Mucosa of gallbladder (tissue), 1 donor: ENCODE measurements at regions not wholly inside any gene's neighbourhood (a gene's known extent, or its start where the extent isn't known, plus 50 kb on each side); places are given as distances from the start of the nearest gene placed in this dataset.

ENCODE experiments used
- DNase-seq: peaks from one replicate; pipeline ENCODE4 v3.0.0-alpha.2; 2020; ENCODE audit warnings: low spot score
- donor health status: DM: no; HTN: no; CAD: no.

DNA sequence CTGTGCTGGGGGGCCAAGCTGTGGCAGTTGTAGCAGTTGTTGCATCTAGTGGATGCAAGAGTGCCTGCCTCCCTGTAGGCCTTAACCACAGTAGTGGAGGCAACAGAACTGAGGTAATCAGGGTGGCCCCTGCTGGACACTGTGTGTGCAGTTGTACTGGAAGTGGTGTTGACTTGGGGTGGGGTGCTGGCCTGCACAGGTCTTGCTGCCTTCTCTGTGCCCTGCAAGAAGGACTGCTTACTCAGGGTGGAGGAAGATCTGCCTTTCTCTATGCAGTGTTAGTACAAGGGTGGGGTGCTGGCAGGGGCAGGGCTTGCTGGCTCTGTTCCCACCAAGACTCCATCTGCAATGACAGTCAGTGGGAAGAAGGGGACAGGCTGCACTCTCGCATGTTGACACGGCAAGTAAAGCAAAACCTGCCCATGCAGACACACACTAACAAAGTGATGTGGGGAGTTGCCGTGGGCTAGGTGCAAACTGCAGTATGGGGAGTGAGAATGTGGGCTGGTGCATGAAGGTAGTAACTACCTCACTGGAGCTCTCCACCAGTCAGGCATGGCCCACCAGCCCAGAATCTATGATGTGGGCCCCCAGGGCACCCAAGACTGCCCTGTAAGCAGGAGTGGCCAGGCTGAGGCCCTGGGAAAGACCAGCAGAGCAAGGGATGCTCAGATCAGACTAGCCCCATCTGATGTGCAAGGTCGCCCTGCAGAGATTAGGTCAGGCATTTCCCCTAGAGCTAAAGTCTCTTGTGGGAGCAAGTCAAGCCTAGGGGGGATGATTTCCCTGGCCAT lies 594.9 kb downstream of the TECRL start:
- DNase-seq: no peak

DNA sequence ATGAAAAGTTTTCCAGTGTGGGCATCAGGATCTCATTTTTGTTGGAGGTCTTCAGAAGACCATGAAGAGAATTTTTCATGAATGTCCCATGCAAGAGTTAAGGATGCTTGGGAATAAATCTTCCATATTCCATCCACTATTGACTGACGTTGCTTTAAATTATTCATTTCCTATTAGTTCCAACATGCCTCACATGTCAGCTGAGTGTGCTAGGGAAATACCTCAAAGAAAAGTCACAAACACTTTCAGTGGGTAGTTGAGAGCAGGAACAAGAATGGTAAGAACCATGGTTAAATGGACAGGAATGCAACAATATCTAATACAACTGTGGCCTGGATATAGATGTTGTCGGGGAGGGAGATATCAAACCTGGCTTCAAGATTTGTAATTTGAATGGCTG lies 610.1 kb downstream of the TECRL start:
- no peak for DNase-seq

- DNase-seq: no peak
Observed at GRCh38 chr4:63795301-63795700, 613.9 kb downstream of the TECRL start.

GRCh38 chr4:63790377-63790776 lies 618.9 kb downstream of the TECRL start:
- no peak for DNase-seq

- no peak for DNase-seq
Observed at GRCh38 chr4:63788271-63788670, 621.0 kb downstream of the TECRL start.

DNA sequence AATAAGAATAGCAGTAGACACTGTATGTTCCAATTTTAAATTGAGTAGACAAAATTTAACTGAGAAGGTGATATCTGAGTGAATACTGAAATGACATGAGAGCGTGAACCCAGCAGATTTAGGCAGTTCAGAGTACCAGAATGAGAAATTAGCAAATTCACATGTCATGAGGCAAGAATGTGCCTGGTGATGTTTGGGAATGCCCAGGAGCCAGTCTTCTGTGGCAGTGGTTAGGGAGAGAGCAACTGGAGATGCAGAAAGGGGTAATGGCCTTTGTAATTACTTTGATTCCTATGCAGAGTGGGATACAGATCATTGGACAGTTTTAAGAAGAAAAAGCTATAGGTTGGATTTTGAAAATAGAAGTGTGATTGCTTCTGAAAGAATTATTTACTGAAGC lies 621.9 kb downstream of the TECRL start:
- DNase-seq: no peak

- no peak for DNase-seq
Observed at GRCh38 chr4:63786171-63786570, 623.1 kb downstream of the TECRL start.

DNA sequence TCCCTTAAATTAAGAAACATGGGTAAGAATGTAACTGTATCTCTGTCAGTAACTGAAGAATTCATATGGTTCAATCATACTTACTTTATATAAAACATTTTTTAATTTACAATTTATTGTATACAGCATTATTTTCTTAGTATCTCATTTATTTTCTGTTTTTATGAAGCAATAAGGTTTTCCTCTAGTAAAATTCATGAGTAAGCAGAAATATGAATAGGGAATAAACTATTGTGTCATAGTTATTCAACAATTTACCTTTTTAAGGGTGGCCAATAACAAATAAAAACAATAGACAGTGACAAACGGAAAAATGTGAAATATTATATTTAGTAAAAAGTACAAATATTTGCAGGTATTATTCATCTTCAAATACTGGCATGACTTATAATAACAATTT lies 624.4 kb downstream of the TECRL start:
- no peak for DNase-seq

DNA sequence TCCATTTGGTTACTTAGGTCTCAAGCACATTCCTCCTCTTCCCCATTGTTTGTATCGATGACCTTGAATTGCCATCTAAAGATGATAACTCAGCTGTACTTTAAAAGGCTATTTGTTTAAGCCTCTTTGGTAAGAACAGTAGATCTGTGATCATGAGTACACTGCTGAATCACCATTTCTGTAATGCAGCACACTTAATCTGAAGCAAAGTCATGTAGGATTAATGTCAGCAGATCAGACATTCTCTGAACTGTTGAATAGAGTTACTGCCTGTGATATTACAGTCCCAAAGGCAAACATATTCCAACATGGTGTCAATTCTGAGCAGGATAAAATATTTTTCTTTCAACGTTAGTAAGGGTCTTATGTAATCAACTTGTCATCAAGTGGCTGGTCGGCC lies 631.6 kb downstream of the TECRL start:
- no peak for DNase-seq

DNA sequence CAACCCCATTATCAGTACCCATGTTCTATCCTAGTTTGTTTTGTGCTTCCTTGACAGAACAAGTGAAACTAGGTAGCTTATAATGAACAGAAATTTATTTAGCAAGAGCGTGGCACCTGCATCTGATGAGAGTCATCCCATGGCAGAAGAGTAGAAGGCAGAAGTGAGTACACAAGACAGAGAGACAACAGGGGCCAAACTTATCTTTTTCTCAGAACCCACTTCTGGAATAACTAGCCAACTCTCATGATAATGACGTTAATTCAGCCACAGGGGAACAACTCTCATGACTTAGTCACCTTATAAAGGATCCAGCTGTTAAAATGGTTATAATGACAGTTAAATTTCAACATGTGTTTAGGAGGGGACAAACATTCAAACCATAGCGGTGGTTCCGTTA lies 644.9 kb downstream of the TECRL start:
- no peak for DNase-seq

DNA sequence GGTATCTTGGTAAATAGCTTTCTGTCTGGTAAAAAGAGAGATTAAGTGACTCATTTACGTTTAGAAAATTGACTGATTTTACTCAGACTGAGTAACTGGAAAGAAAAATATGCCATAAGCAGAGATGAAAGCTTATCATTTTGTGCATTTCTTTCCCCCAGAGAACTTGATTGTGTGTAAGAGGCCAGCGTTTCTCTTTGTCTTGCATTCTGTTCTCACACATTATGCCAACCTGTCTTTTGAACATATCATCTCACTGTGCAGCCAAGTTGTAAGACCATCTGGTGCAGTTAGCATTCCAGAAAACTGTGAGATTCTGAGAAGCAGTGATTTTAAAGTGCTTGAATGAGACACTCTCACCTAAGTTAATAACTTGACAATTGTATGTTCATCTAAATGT lies 651.3 kb downstream of the TECRL start:
- DNase-seq: no peak

DNA sequence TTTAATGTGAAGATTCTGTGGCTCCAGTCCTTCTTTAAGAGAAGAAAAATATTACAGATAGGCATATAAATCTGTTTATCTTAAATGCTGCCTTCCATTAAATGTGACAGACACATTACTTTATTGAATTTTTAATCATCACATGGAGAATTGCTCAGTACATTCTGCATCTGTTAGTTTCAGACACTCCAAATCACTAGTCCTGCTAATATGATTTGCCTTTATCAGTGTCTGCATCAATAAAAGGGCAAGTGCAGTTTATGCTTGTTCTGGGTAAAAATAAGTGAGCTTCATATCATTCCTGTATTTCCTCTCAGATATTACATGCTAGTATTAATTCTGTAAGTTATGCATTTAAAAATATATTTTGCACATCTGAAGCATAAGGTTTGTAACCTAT lies 666.4 kb downstream of the TECRL start:
- no peak for DNase-seq

GRCh38 chr4:63729519-63729918 lies 679.7 kb downstream of the TECRL start:
- no peak for DNase-seq

- DNase-seq: no peak
Observed at GRCh38 chr4:63728480-63729177, 680.6 kb downstream of the TECRL start.

DNA sequence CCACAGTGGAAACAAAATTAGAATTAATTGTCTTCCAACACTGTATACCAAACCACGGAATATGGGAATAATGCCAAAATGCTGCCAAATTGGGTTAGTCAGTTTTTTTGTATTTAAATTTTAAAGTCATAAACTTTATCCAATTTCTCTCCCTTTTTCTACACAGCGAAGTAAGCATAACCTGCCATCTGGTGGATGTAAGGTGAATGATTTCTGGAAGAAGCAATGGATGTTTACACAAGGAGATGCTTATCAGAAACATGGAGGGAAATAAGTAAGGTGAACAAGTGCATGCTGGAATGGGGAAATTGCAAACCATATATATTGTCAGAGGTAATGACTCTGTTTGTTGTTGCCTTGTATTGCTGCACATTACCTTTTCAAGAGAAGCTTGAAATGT lies 691.9 kb downstream of the TECRL start:
- no peak for DNase-seq

- no peak for DNase-seq
Observed at GRCh38 chr4:63708661-63709060, 700.6 kb downstream of the TECRL start.

- DNase-seq: no peak
Observed at GRCh38 chr4:63700569-63700968, 708.7 kb downstream of the TECRL start.

GRCh38 chr4:63693321-63693720 lies 715.9 kb downstream of the TECRL start:
- DNase-seq: no peak

- DNase-seq: no peak
Observed at GRCh38 chr4:63678358-63678931, 730.8 kb downstream of the TECRL start.

DNA sequence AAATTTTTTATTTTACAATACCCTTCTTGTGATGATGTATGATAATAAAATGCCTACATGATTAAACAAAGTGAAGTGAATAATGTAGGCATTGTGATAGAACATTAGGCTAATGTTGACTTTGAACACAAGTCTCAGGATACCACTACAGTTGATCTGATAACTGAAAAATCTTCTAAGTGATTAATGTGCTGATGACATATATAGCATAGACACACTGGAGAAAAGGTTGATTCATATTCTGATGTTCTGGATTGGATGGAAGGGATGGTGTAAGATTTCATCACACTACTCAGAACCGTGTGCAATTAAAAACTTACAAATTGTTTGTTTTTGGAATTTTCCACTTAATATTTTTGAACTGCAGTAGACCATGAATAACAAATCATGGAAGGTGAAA lies 738.5 kb downstream of the TECRL start:
- no peak for DNase-seq

- DNase-seq: no peak
Observed at GRCh38 chr4:63663870-63664269, 745.4 kb downstream of the TECRL start.

DNA sequence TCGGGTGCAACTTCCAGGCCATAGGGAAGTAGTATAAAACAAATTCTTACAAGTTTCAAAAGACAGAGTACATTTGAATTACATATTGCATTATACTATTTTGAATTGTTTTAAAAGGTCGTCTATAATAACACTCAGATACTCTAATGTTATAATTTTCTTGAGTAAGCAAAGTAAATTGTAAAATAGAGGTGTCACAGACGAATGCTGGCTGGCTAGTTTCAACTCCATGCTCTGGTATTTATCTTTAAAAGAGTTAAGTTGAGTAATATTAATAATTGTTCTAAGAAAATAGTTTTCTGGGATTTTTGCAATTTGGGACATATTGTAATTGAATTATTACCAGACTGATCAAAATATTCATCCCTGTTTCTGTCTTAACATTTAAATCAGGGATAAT lies 764.9 kb downstream of the TECRL start:
- no peak for DNase-seq

DNA sequence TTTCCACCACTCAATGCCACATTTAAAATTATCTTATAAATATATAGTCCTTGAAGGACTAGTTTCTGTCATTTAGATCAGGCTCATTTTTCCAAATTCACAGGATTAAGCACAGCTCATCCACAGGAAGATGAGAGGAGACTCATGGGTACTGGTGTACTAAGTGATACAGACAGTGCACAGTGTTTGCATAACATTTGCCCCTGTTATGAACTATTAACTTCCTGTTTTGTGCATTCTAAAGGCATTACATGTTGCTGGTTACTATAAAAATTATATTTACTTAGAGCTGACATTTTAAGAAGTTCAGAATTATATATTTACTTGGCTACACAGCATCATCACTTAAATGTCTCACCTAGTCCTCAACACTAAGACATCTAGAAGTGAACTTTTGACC lies 772.0 kb downstream of the TECRL start:
- no peak for DNase-seq
